B cell (primary cell): ENCODE measurements at regions not wholly inside any gene's neighbourhood (a gene's known extent, or its start where the extent isn't known, plus 50 kb on each side); places are given as distances from the start of the nearest gene placed in this dataset.
"Not testable (repeated sequence)": the region's sequence is repeated elsewhere in the genome, so short reads cannot be mapped to it uniquely, and the experiment has no call there.

Source experiments
- ATAC-seq: fragments of 200-7000 bp; cut with Tn5 transposase; one replicate; pipeline ENCODE4 v1.10.0; 2021; ENCODE audit warnings: low read depth, mild to moderate bottlenecking, moderate number of reproducible peaks, moderate library complexity
- CTCF ChIA-PET: fragments of 350-600 bp; sonication (Branson Sonifier 250); formaldehyde crosslinking; loops from one replicate; lab custom pipeline; 2021; ENCODE audit warnings: antibody characterized with exemption, inconsistent platforms; lab: Charles Lee
- POLR2A ChIA-PET: fragments of 350-600 bp; sonication (Branson Sonifier 250); formaldehyde crosslinking; loops from one replicate; lab custom pipeline; 2021; ENCODE audit warnings: antibody characterized with exemption; lab: Charles Lee
- DNase-seq: peaks from one replicate; pipeline ENCODE4 v3.0.0; 2013
- H2AFZ ChIP-seq: 2 replicates; pipeline ENCODE4 v1.6.1; 2012; ENCODE audit warnings: mild to moderate bottlenecking, low read depth, low read length; ENCODE audit not compliant: insufficient read depth, poor library complexity, severe bottlenecking
- H3K27ac ChIP-seq, 2 donors: 1 replicate in 1 of 2; 2 replicates in 1 of 2; pipeline ENCODE4 v1.5.1; 2012 to 2013; ENCODE audit warnings: low read length in 2 of 2, mild to moderate bottlenecking in 2 of 2, moderate library complexity in 1 of 2
- H3K27me3 ChIP-seq, 4 experiments: fragments of 200-600 bp in 1 of 4; sonication (generic) in 1 of 4; replicated peaks in 1 of 4; 1 replicate in 2 of 4; 2 replicates in 2 of 4; pipeline versions ENCODE4 v1.6.1 to v1.7.0; 2013 to 2016; ENCODE audit warnings: low read length in 3 of 4, mild to moderate bottlenecking in 2 of 4, mixed read lengths in 1 of 4, moderate library complexity in 1 of 4; ENCODE audit not compliant: insufficient read depth in 4 of 4, control insufficient read depth in 3 of 4; ENCODE audit errors: control extremely low read depth in 1 of 4
- H3K36me3 ChIP-seq, 2 experiments: replicated peaks in 1 of 2; 1 replicate in 1 of 2; 2 replicates in 1 of 2; pipeline versions ENCODE4 v1.6.1 to v1.7.1; 2013; ENCODE audit warnings: low read length in 1 of 2; ENCODE audit not compliant: insufficient read depth in 2 of 2, control insufficient read depth in 1 of 2; ENCODE audit errors: control extremely low read depth in 1 of 2, extremely low read depth in 1 of 2
- H3K4me1 ChIP-seq, 2 donors: fragments of 200-600 bp in 1 of 2; sonication (generic) in 1 of 2; 1 replicate in 1 of 2; 2 replicates in 1 of 2; pipeline versions ENCODE4 v1.5.1 to v1.6.1; 2013 to 2017; ENCODE audit warnings: low read length in 2 of 2; ENCODE audit not compliant: control insufficient read depth in 2 of 2, insufficient read depth in 2 of 2
- H3K4me2 ChIP-seq: replicated peaks from 2 replicates; pipeline ENCODE3; 2012; ENCODE audit warnings: mild to moderate bottlenecking, low read depth, low read length; ENCODE audit not compliant: poor library complexity, severe bottlenecking
- H3K4me3 ChIP-seq, 5 experiments: fragments of 200-600 bp in 1 of 5; sonication (generic) in 1 of 5; 1 replicate in 3 of 5; 2 replicates in 2 of 5; pipeline versions ENCODE4 v1.5.1 to v1.7.0; 2011 to 2016; ENCODE audit warnings: low read length in 4 of 5, mild to moderate bottlenecking in 4 of 5, low read depth in 2 of 5, control low read depth in 1 of 5, moderate library complexity in 1 of 5; ENCODE audit not compliant: insufficient read depth in 1 of 5; ENCODE audit errors: control extremely low read depth in 1 of 5, extremely low read depth in 1 of 5
- H3K79me2 ChIP-seq: fragments of 200-600 bp; sonication (generic); one replicate; pipeline ENCODE4 v1.6.0; 2016; ENCODE audit warnings: low read length; ENCODE audit not compliant: control insufficient read depth, insufficient read depth
- H3K9ac ChIP-seq: fragments of 200-600 bp; sonication (generic); 2 replicates; pipeline ENCODE4 v1.6.1; 2017; ENCODE audit warnings: mild to moderate bottlenecking, low read length, moderate library complexity
- H3K9me3 ChIP-seq, 3 donors: one replicate each; pipeline versions ENCODE4 v1.6.1 to v1.7.1; 2013; ENCODE audit warnings: low read length in 2 of 3; ENCODE audit not compliant: control insufficient read depth in 2 of 3, insufficient read depth in 1 of 3; ENCODE audit errors: control extremely low read depth in 1 of 3
- H4K20me1 ChIP-seq: 2 replicates; pipeline ENCODE4 v1.6.0; 2012; ENCODE audit warnings: mild to moderate bottlenecking, low read length; ENCODE audit not compliant: insufficient read depth, control insufficient read depth, poor library complexity, severe bottlenecking
- H3K27ac Mint-ChIP-seq: one replicate; pipeline ENCODE4 v1.8.0; 2021; ENCODE audit warnings: mixed read lengths
- H3K27me3 Mint-ChIP-seq: one replicate; pipeline ENCODE4 v1.8.0; 2021; ENCODE audit warnings: mixed read lengths
- H3K4me1 Mint-ChIP-seq: one replicate; pipeline ENCODE4 v1.8.0; 2021; ENCODE audit warnings: mixed read lengths
- H3K4me3 Mint-ChIP-seq: one replicate; pipeline ENCODE4 v1.8.0; 2021; ENCODE audit warnings: mixed read lengths
- H3K9me3 Mint-ChIP-seq: one replicate; pipeline ENCODE4 v1.8.0; 2022; ENCODE audit warnings: mixed read lengths; ENCODE audit not compliant: insufficient read depth
- CTCF ChIP-seq: fragments of 200-600 bp; IDR thresholded peaks from one replicate; pipeline ENCODE4 v1.8.0; 2022; ENCODE audit warnings: antibody characterized with exemption, mild to moderate bottlenecking
- EZH2 ChIP-seq: IDR thresholded peaks from 2 replicates; pipeline ENCODE4 v1.6.1; 2012; ENCODE audit warnings: borderline replicate concordance, low read depth, mild to moderate bottlenecking, moderate library complexity, low read length; ENCODE audit not compliant: insufficient read depth, poor library complexity, severe bottlenecking
- WGBS: methylation state at CpG from one replicate; pipeline ENCODE4 v1.1.5; 2013; ENCODE audit warnings: missing lambda C conversion rate; ENCODE audit not compliant: insufficient coverage; 5-methylcytosine and 5-hydroxymethylcytosine counted together
- intact Hi-C: fragments of 100-400 bp; cut with micrococcal nuclease; formaldehyde crosslinking; loops from one replicate; pipeline ENCODE4 v1.10.0; 2022

DNA sequence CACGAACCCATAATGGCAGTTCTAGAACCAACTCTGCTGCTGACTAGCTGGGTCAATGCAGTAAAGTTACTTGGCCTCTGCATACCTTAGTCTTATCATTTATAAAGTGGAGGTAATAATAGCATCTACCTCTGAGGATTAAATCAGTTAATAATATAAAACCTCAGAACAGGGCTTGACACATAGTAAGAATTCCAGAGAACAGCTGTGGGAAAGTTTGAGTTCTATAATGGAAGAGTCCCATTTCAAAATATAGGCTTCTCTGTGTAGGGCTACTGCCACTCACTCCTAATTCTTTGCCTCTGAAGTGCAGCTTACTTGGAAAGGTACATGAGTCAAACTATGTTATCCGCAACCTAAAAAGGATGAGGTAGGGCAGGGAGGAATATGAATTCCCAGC is 269.2 kb upstream of the PRKD1 start:
- Histone ChIP-seq H3K9me3 (no peaks in the 10 kb centered on the region), H3K79me2 (no peaks in the 10 kb centered on the region), H3K27me3 (no peaks in the 10 kb centered on the region), H3K36me3 (no peaks in the 10 kb centered on the region), H3K4me1 (no peaks in the 10 kb centered on the region), H3K27ac (no peak overlapping the region), H3K9ac (no peak overlapping the region), H2AFZ (no peak overlapping the region), H3K4me3 (no peak overlapping the region), H4K20me1 (no peaks in the 10 kb centered on the region), H3K4me2 (no peak overlapping the region)
- Mint-ChIP-seq H3K27me3 (no peaks in the 10 kb centered on the region), H3K4me3 (no peak overlapping the region), H3K4me1 (no peaks in the 10 kb centered on the region), H3K27ac (no peak overlapping the region), H3K9me3 (no peaks in the 10 kb centered on the region)
- no peak for DNase-seq
- CTCF ChIA-PET = interaction anchor here (1.1 kb wide), 1 partner anchor 18 kb away, joined by 3 read pairs; no protein-coding TSS in a partner anchor
- ATAC-seq = no peak
- WGBS = 80% methylated on average over 1 of the region's 2 CpGs
- POLR2A ChIA-PET = no interaction called here
- no peak for TF ChIP-seq EZH2
- no peak for TF ChIP-seq CTCF
- intact Hi-C loops = no loop called here

DNA sequence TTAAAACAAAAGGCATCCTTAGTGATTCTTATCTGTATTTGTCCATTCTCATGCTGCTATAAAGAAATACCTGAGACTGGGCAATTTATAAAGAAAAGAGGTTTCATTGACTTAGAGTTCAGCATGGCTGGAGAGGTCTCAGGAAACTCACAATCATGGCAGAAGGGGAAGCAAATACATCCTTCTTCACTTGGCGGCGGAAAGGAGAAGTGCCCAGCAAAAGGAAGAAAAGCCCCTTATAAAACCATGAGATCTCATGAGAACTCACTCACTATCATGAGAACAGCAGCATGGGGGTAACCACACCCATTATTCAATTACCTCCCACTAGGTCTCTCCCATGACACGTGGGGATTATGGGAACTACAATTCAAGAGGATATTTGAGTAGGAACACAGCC is 271.1 kb upstream of the PRKD1 start:
- no CpG with 5 or more reads among the region's 3 CpGs for WGBS
- H3K27me3 Mint-ChIP-seq, H3K79me2 ChIP-seq, H3K4me1 Mint-ChIP-seq, H3K9me3 ChIP-seq, ATAC-seq, H3K9me3 Mint-ChIP-seq, H3K27ac ChIP-seq, H4K20me1 ChIP-seq, DNase-seq, intact Hi-C loops, H3K27ac Mint-ChIP-seq, H3K27me3 ChIP-seq, H3K4me1 ChIP-seq, H3K9ac ChIP-seq, H3K4me2 ChIP-seq, POLR2A ChIA-PET, H3K4me3 ChIP-seq, H2AFZ ChIP-seq, H3K4me3 Mint-ChIP-seq, CTCF ChIA-PET, H3K36me3 ChIP-seq: not testable (repeated sequence)
